ENCODE measurements at regions not wholly inside any gene's neighbourhood (a gene's known extent, or its start where the extent isn't known, plus 50 kb on each side); places are given as distances from the start of the nearest gene placed in this dataset.

DNA sequence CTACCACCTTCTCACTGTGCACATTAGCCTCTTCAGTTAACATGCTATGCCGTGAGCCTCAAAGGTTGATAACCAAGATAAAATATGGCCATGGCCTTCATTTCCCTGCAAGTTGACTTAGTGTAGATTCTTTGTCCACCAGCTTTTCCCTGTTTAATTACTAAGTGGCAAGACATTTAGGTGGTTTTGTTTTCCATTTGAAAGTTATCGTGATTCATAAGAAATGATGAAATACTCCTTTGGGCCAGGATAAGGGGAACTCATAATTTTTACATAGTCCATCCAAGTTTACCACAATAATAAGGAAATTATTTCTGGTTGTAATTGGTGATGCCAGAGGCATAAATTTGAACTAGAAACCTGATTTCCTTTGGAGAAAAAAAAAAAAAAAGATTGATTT, 609.6 kb downstream of the TAF11L14 start:
- H3K27ac ChIP-seq = no peak overlapping the region
- TF ChIP-seq, protein P1, sequence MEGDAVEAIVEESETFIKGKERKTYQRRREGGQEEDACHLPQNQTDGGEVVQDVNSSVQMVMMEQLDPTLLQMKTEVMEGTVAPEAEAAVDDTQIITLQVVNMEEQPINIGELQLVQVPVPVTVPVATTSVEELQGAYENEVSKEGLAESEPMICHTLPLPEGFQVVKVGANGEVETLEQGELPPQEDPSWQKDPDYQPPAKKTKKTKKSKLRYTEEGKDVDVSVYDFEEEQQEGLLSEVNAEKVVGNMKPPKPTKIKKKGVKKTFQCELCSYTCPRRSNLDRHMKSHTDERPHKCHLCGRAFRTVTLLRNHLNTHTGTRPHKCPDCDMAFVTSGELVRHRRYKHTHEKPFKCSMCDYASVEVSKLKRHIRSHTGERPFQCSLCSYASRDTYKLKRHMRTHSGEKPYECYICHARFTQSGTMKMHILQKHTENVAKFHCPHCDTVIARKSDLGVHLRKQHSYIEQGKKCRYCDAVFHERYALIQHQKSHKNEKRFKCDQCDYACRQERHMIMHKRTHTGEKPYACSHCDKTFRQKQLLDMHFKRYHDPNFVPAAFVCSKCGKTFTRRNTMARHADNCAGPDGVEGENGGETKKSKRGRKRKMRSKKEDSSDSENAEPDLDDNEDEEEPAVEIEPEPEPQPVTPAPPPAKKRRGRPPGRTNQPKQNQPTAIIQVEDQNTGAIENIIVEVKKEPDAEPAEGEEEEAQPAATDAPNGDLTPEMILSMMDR (IDR thresholded peaks at IDR 0.05) = no peak
- TF ChIP-seq ZFX (IDR thresholded peaks at IDR 0.05; ENCODE audit: borderline replicate concordance) = no peak

DNA sequence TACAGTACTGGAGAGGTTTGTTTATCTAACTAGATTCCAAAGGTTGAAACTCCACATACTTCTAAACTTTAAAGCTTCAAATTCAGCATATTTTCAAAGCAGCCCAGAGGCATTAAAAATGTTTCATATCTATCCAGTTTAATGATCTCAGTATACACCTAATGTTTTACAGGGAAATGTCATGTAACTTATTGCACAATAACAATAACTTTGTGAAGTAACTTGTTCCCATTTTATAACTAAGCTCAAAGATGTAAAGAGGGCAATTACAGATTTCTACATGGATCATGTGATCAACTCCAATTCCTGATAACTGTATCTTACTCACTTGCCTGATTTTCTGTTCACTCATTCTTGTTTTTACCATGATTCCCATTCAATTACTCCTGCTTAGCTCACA, 610.0 kb downstream of the TAF11L14 start:
- TF ChIP-seq ZFX (IDR thresholded peaks at IDR 0.05; ENCODE audit: borderline replicate concordance) = no peak
- TF ChIP-seq, protein P1 (IDR thresholded peaks at IDR 0.05) = no peak
- no peak overlapping the region for H3K27ac ChIP-seq

DNA sequence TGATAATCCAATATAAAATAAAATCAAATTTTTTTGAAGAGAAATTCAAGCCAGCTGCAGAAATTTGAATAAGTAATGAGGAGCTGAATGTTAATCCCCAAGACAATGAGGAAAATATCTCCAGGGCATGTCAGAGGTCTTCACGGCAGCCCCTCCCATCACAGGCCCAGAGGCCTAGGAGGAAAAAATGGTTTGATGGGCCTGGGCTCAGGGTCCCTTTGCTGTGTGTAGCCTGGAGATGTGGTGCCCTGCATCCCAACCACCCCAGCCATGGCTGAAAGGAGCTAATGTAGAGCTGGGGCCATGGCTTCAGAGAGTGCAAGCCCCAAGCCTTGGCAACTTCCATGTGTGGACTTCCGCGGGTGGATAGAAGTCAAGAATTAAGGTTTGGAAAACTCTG, 618.3 kb downstream of the TAF11L14 start:
- H3K27ac ChIP-seq = no peak overlapping the region
- TF ChIP-seq, protein P1 (IDR thresholded peaks at IDR 0.05) = no peak
- no peak for TF ChIP-seq ZFX (IDR thresholded peaks at IDR 0.05; ENCODE audit: borderline replicate concordance)

DNA sequence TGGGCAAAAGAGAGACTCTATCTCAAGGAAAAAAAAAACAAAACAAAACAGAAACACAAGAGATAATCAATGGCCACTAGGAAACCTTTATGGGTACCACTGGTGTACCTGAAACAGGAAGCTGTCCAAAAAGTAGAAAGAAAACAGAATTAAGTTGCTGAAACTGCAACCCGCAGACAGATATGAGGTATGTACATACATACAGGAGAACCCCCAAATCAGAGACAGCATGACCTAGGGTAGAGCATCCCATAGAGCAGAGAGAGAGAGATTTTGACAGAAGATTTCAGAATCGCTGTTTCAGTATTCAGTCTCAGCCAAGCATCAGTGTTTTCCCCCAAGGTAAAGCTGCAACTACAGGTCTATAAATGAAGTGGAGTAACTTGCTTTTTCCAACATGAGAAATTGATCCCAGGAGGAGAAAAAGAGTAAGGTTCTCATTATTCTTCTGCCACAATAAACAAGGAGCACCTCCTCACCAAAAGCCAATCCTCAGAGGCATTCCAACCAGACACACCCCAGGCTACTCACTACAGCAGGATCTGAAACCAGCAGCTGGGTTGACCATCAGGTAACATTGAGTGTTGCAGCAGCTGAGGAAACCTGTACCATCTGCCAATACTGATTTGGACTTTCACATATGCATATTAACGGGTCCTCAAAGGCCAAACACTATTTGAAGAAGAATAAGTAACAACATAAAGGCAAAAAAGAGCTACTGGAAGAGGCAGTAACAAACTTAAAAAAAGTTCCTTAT, 630.0 kb downstream of the TAF11L14 start:
- no peak overlapping the region for H3K27ac ChIP-seq
- TF ChIP-seq, protein P1 (IDR thresholded peaks at IDR 0.05) = no peak
- no peak for TF ChIP-seq ZFX (IDR thresholded peaks at IDR 0.05; ENCODE audit: borderline replicate concordance)

DNA sequence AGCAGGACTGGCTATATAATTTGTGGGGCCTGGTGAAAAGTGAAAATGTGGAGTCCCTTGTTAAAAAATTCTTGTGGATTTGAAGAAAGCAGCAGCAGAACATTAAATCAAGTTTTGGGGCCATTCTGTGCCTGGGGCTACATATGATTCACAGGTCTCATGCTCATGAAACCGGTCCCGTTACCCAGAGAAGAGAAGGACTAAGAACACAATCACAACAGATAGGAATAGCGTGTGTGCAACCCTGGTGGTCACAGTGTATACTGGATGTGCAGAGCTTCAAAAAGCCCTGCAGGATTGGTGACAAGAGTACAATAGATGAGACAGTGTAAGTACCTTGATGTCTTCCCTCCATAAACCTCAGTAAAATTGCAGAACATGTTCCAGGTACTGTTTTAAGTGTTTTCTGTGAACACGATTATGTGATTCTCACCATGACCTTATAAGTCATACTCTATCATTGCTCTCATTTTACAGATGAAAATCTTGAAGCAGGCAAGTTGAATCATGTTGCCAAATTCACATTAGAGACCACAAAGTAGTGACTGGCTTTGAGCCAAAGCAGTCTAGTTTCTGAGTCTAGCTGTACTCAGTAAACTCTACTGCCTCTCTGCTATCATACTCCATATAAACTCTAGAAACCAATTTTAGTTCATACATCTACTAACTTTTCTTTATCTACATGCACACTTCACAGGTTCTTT, 636.5 kb downstream of the TAF11L14 start:
- H3K27ac ChIP-seq = no peak overlapping the region
- TF ChIP-seq, protein P1 (IDR thresholded peaks at IDR 0.05) = no peak
- no peak for TF ChIP-seq ZFX (IDR thresholded peaks at IDR 0.05; ENCODE audit: borderline replicate concordance)

DNA sequence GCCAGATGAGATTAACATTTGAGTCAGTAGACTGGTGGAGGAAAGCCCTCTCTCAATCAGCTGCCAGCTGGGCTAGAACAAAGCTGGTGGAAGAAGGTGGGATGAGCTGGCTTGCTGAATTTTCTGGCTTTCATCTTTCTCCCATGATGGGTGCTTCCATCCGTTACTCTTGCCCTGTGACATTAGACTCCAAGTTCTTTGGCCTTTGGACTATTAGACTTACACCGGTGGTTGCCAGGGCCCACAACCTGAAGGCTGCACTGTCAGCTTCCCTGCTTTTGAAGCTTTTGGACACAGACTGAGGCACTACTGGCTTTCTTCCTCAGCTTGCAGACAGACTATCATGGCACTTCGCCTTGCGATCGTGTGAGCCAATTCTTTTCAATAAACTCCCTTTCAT, 642.7 kb downstream of the TAF11L14 start:
- no peak overlapping the region for H3K27ac ChIP-seq
- no peak for TF ChIP-seq ZFX (IDR thresholded peaks at IDR 0.05; ENCODE audit: borderline replicate concordance)

DNA sequence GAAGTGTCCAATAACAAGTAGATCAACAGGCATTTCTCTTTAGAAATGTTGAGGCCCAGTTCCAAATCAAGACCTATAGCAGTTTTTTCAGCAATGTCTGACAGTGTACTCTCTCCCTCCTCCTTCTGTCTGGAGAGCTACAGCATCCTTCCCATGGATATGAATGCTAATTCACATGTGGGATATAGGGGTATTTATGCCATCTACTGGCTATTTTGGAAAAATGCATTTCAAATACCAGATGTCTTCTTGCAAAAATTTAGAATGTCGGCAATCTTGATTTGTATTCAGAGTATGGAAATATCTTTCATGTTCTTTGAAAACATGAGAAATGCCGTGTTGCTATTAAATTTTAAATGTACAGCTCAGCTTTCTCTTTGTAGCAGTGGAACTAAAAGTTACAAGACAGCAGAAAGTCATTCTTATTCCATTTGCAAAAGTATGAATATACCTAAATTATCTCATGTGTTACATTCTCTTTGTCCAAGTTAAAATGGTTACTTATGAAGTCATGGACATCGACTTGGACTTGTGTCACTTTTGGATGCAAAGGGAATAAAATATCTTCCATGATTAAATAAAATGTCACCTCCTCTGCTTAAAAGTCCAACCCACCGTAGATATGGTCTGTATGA, 647.8 kb downstream of the TAF11L14 start:
- H3K27ac ChIP-seq = no peak overlapping the region
- TF ChIP-seq, protein P1 (IDR thresholded peaks at IDR 0.05) = peak; percentile 75
- no peak for TF ChIP-seq ZFX (IDR thresholded peaks at IDR 0.05; ENCODE audit: borderline replicate concordance)

All from 22Rv1 (cell line).